CD4-positive, alpha-beta T cell (primary cell): ENCODE measurements at regions not wholly inside any gene's neighbourhood (a gene's known extent, or its start where the extent isn't known, plus 50 kb on each side); places are given as distances from the start of the nearest gene placed in this dataset.

Source experiments
- ATAC-seq: fragments of 200-7000 bp; cut with Tn5 transposase; one replicate; pipeline ENCODE4 v1.10.0; 2022; ENCODE audit warnings: mild to moderate bottlenecking; ENCODE audit not compliant: poor library complexity
- CTCF ChIA-PET: fragments of 350-600 bp; sonication (Branson Sonifier 250); formaldehyde crosslinking; loops from one replicate; lab custom pipeline; 2021; ENCODE audit warnings: antibody characterized with exemption, inconsistent platforms; lab: Charles Lee
- POLR2A ChIA-PET: fragments of 350-600 bp; sonication (Branson Sonifier 250); formaldehyde crosslinking; loops from one replicate; lab custom pipeline; 2021; ENCODE audit warnings: antibody characterized with exemption, inconsistent platforms; lab: Charles Lee
- DNase-seq, 14 experiments: peaks; one replicate each; pipeline ENCODE4 v3.0.0-alpha.2; 2013 to 2020; ENCODE audit warnings: mixed read lengths in 2 of 14
- H3K27ac ChIP-seq, 2 donors: one replicate each; pipeline versions ENCODE4 v1.5.1 to v1.7.0; 2013; ENCODE audit warnings: low read length in 2 of 2, low read depth in 1 of 2, mild to moderate bottlenecking in 1 of 2
- H3K27me3 ChIP-seq, 2 experiments: 1 replicate in 1 of 2; 2 replicates in 1 of 2; pipeline versions ENCODE4 v1.6.1 to v1.7.0; 2013; ENCODE audit warnings: low read length in 2 of 2, control low read depth in 1 of 2, mild to moderate bottlenecking in 1 of 2, moderate library complexity in 1 of 2; ENCODE audit not compliant: insufficient read depth in 2 of 2, control insufficient read depth in 1 of 2
- H3K36me3 ChIP-seq: one replicate; pipeline ENCODE4 v1.6.1; 2013; ENCODE audit warnings: low read length, control low read depth; ENCODE audit not compliant: insufficient read depth
- H3K4me1 ChIP-seq: one replicate; pipeline ENCODE4 v1.6.1; 2013; ENCODE audit warnings: low read length, control low read depth; ENCODE audit not compliant: insufficient read depth
- H3K4me3 ChIP-seq: one replicate; pipeline ENCODE4 v1.5.1; 2013; ENCODE audit warnings: mild to moderate bottlenecking, low read length, moderate library complexity
- H3K9me3 ChIP-seq, 2 experiments: 1 replicate in 1 of 2; 2 replicates in 1 of 2; pipeline versions ENCODE4 v1.6.1 to v1.7.0; 2013; ENCODE audit warnings: low read length in 2 of 2, mild to moderate bottlenecking in 2 of 2, control low read depth in 1 of 2, moderate library complexity in 1 of 2; ENCODE audit not compliant: control insufficient read depth in 1 of 2, insufficient read depth in 1 of 2
- H3K27ac Mint-ChIP-seq: one replicate; pipeline ENCODE4 v1.8.0; 2020; ENCODE audit warnings: mixed read lengths
- H3K27me3 Mint-ChIP-seq: one replicate; pipeline ENCODE4 v1.8.0; 2021; ENCODE audit warnings: mixed read lengths
- H3K36me3 Mint-ChIP-seq: one replicate; pipeline ENCODE4 v1.8.0; 2021; ENCODE audit warnings: low read depth, mixed read lengths
- H3K4me1 Mint-ChIP-seq: one replicate; pipeline ENCODE4 v1.8.0; 2021; ENCODE audit warnings: low read depth, mixed read lengths
- H3K4me3 Mint-ChIP-seq: one replicate; pipeline ENCODE4 v1.8.0; 2020; ENCODE audit warnings: mild to moderate bottlenecking, mixed read lengths
- H3K9me3 Mint-ChIP-seq: one replicate; pipeline ENCODE4 v1.8.0; 2020; ENCODE audit warnings: mixed read lengths
- intact Hi-C, 2 experiments: fragments of 100-400 bp; cut with DNase I in 1 of 2; cut with micrococcal nuclease in 1 of 2; formaldehyde crosslinking; loops; one replicate each; pipeline versions ENCODE4 v1.15.1 to v1.9.0; 2023 to 2025; cut with DNase I, micrococcal nuclease
- TF ChIP-seq, protein P1 (sequence below): fragments of 200-600 bp; IDR thresholded peaks from one replicate; pipeline ENCODE4 v1.8.0; 2022; ENCODE audit warnings: antibody characterized with exemption, mild to moderate bottlenecking

GRCh38 chr9:118785456-118785855, 583.8 kb downstream of the BRINP1 start:
- Mint-ChIP-seq H3K9me3 (no peaks in the 10 kb centered on the region), H3K27ac (no peak overlapping the region), H3K4me1 (no peaks in the 10 kb centered on the region), H3K27me3 (no peaks in the 10 kb centered on the region), H3K36me3 (no peaks in the 10 kb centered on the region), H3K4me3 (no peak overlapping the region)
- intact Hi-C loops = no loop called here
- TF ChIP-seq, protein P1, sequence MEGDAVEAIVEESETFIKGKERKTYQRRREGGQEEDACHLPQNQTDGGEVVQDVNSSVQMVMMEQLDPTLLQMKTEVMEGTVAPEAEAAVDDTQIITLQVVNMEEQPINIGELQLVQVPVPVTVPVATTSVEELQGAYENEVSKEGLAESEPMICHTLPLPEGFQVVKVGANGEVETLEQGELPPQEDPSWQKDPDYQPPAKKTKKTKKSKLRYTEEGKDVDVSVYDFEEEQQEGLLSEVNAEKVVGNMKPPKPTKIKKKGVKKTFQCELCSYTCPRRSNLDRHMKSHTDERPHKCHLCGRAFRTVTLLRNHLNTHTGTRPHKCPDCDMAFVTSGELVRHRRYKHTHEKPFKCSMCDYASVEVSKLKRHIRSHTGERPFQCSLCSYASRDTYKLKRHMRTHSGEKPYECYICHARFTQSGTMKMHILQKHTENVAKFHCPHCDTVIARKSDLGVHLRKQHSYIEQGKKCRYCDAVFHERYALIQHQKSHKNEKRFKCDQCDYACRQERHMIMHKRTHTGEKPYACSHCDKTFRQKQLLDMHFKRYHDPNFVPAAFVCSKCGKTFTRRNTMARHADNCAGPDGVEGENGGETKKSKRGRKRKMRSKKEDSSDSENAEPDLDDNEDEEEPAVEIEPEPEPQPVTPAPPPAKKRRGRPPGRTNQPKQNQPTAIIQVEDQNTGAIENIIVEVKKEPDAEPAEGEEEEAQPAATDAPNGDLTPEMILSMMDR = no peak
- CTCF ChIA-PET = no interaction called here
- H3K4me1 ChIP-seq = no peaks in the 10 kb centered on the region
- POLR2A ChIA-PET = no interaction called here
- H3K27me3 ChIP-seq = no peaks in the 10 kb centered on the region
- no peak overlapping the region for H3K27ac ChIP-seq
- no peaks in the 10 kb centered on the region for H3K36me3 ChIP-seq
- H3K4me3 ChIP-seq = no peak overlapping the region
- H3K9me3 ChIP-seq = no peaks in the 10 kb centered on the region
- no peak for DNase-seq
- no peak for ATAC-seq

DNA sequence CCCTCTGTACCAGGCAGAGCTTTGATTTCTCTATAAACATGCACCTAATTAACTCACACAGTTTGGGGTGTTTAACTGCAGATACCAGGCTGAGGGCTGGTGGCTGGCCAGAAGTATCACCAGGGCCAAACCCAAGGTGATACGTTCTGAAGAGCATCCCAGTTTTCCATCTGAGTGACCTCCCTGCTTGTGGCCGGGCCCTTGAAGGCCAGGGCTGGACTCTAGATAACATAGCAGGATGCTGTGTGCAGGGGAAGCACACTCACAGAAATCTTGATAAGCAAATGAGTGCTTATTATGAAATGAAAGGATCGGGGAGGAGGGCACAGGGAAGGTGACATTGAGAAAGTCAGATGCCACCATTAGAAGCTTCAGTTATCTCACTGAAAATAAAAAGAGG, 582.4 kb downstream of the BRINP1 start:
- no peak for ATAC-seq

DNA sequence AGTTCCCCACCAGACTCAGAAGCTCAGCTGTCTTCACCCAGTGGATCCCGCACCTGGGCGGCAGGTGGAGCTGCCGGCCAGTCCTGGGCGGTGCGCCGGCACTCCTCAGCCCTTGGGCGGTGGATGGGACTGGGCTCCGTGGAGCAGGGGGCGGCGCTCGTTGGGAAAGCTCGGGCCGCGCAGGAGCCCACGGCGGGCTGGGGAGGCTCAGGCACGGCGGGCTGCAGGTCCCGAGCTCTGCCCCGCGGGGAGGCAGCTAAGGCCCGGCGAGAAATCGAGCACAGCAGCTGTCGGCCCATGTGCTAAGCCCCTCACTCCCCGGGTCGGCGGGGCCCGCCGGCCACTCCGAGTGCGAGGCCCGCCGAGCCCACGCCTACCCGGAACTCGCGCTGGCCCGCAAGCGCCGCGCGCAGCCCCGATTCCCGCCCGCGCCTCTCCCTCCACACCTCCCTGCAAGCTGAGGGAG, 560.0 kb downstream of the BRINP1 start:
- TF ChIP-seq, protein P1 = no peak
- H3K4me3 ChIP-seq = no peak overlapping the region
- H3K36me3 ChIP-seq = no peaks in the 10 kb centered on the region
- CTCF ChIA-PET = no interaction called here
- H3K4me1 ChIP-seq = no peaks in the 10 kb centered on the region
- intact Hi-C loops = no loop called here
- H3K27ac ChIP-seq = no peak overlapping the region
- Mint-ChIP-seq H3K4me3 (no peak overlapping the region), H3K36me3 (no peaks in the 10 kb centered on the region), H3K27ac (no peak overlapping the region), H3K4me1 (no peaks in the 10 kb centered on the region), H3K9me3 (peaks cover 22% of the 10 kb centered on the region), H3K27me3 (no peaks in the 10 kb centered on the region)
- no peak for DNase-seq
- ATAC-seq = no peak
- peaks cover 0 to 9% of the 10 kb centered on the region in 2 experiments for H3K9me3 ChIP-seq
- no peaks in the 10 kb centered on the region for H3K27me3 ChIP-seq
- POLR2A ChIA-PET = no interaction called here

More for the DNA sequence above, 582.4 kb downstream of the BRINP1 start:
- no peak overlapping the region for H3K4me3 Mint-ChIP-seq
- Histone ChIP-seq H3K27me3 (no peaks in the 10 kb centered on the region), H3K27ac (no peak overlapping the region), H3K4me3 (no peak overlapping the region), H3K36me3 (no peaks in the 10 kb centered on the region), H3K9me3 (no peaks in the 10 kb centered on the region), H3K4me1 (no peaks in the 10 kb centered on the region)
- H3K9me3 Mint-ChIP-seq = no peaks in the 10 kb centered on the region
- H3K27ac Mint-ChIP-seq = no peak overlapping the region
- H3K36me3 Mint-ChIP-seq = no peaks in the 10 kb centered on the region
- no peak for DNase-seq
- H3K27me3 Mint-ChIP-seq = no peaks in the 10 kb centered on the region
- intact Hi-C loops = no loop called here
- CTCF ChIA-PET = no interaction called here
- TF ChIP-seq, protein P1 = no peak
- H3K4me1 Mint-ChIP-seq = no peaks in the 10 kb centered on the region
- POLR2A ChIA-PET = no interaction called here
